ENCODE measurements at regions not wholly inside any gene's neighbourhood (a gene's known extent, or its start where the extent isn't known, plus 50 kb on each side); places are given as distances from the start of the nearest gene placed in this dataset.

GRCh38 chr3:139870000-139870675, 64.8 kb upstream of the CLSTN2 start:
- DNase-seq (ENCODE audit: low read depth) = no peak
- Histone ChIP-seq H3K27me3 (ENCODE audit: control insufficient read depth, insufficient read depth, low read length) (no peaks in the 10 kb centered on the region), H3K36me3 (ENCODE audit: control insufficient read depth, insufficient read depth, low read length) (no peaks in the 10 kb centered on the region), H3K4me3 (ENCODE audit: low read depth, low read length) (no peak overlapping the region)
- ChIA-PET CTCF (no interaction called here), POLR2A (no interaction called here)
- no peak for TF ChIP-seq CTCF (IDR thresholded peaks at IDR 0.05; ENCODE audit: insufficient read depth, low read depth, low read length)

GRCh38 chr3:139868773-139869172, 66.2 kb upstream of the CLSTN2 start:
- POLR2A ChIA-PET = no interaction called here

DNA sequence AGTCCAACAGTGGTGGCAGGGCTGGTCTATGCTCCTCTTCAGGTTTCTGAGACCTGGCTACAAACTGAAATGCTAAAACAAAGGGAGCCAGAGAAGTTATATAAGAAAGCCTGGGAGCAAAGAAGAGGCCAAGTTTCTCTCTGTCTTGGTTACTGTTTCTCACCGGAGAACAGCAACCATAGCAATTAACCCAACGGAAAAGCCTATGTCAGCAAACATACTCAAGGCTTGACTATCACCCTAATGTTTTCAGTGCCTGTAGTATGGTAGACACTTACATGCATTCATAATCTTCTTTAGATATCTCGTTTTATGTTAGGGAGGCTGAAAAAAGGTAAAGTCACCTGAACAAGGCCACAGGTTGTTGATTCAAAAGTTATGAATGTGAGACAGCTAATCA, 86.3 kb upstream of the CLSTN2 start:
- POLR2A ChIA-PET = no interaction called here
- Histone ChIP-seq H3K4me3 (ENCODE audit: low read depth, low read length) (no peak overlapping the region), H3K36me3 (ENCODE audit: control insufficient read depth, insufficient read depth, low read length) (no peaks in the 10 kb centered on the region), H3K27me3 (ENCODE audit: control insufficient read depth, insufficient read depth, low read length) (no peaks in the 10 kb centered on the region)
- DNase-seq (ENCODE audit: low read depth) = no peak
- no peak for TF ChIP-seq CTCF (IDR thresholded peaks at IDR 0.05; ENCODE audit: insufficient read depth, low read depth, low read length)
- CTCF ChIA-PET = no interaction called here

More at GRCh38 chr3:139868773-139869172, 66.2 kb upstream of the CLSTN2 start:
- H3K27me3 ChIP-seq (ENCODE audit: control insufficient read depth, insufficient read depth, low read length) = no peaks in the 10 kb centered on the region
- no peak for TF ChIP-seq CTCF (IDR thresholded peaks at IDR 0.05; ENCODE audit: insufficient read depth, low read depth, low read length)
- H3K4me3 ChIP-seq (ENCODE audit: low read depth, low read length) = no peak overlapping the region
- no peaks in the 10 kb centered on the region for H3K36me3 ChIP-seq (ENCODE audit: control insufficient read depth, insufficient read depth, low read length)
- no peak for DNase-seq (ENCODE audit: low read depth)
- CTCF ChIA-PET = interaction anchor here (0.6 kb wide), 1 partner anchor 40 kb away, joined by 3 read pairs; no protein-coding TSS in a partner anchor

GRCh38 chr3:139846729-139847128, 88.3 kb upstream of the CLSTN2 start:
- Histone ChIP-seq H3K27me3 (ENCODE audit: control insufficient read depth, insufficient read depth, low read length) (no peaks in the 10 kb centered on the region), H3K36me3 (ENCODE audit: control insufficient read depth, insufficient read depth, low read length) (no peaks in the 10 kb centered on the region), H3K4me3 (ENCODE audit: low read depth, low read length) (no peak overlapping the region)
- ChIA-PET CTCF (no interaction called here), POLR2A (no interaction called here)
- DNase-seq (ENCODE audit: low read depth) = no peak
- no peak for TF ChIP-seq CTCF (IDR thresholded peaks at IDR 0.05; ENCODE audit: insufficient read depth, low read depth, low read length)

- no peak for TF ChIP-seq CTCF (IDR thresholded peaks at IDR 0.05; ENCODE audit: insufficient read depth, low read depth, low read length)
- ChIA-PET POLR2A (no interaction called here), CTCF (no interaction called here)
- no peaks in the 10 kb centered on the region for H3K27me3 ChIP-seq (ENCODE audit: control insufficient read depth, insufficient read depth, low read length)
- H3K4me3 ChIP-seq (ENCODE audit: low read depth, low read length) = no peak overlapping the region
- H3K36me3 ChIP-seq (ENCODE audit: control insufficient read depth, insufficient read depth, low read length) = no peaks in the 10 kb centered on the region
- no peak for DNase-seq (ENCODE audit: low read depth)
Measured at GRCh38 chr3:139839659-139840058, 95.3 kb upstream of the CLSTN2 start.

Data from BJ (cell line).